IPS-NIHi11 (cell line): ENCODE measurements at regions not wholly inside any gene's neighbourhood (a gene's known extent, or its start where the extent isn't known, plus 50 kb on each side); places are given as distances from the start of the nearest gene placed in this dataset.
A peak's percentile ranks its signal among the peaks of the same experiment; 100 is the strongest.
"Not testable (repeated sequence)": the region's sequence is repeated elsewhere in the genome, so short reads cannot be mapped to it uniquely, and the experiment has no call there.

Source experiments
- DNase-seq: peaks from one replicate; pipeline ENCODE4 v3.0.0; 2012; ENCODE audit warnings: mixed read lengths, low spot score

- DNase-seq: no peak
Measured at GRCh38 chr12:38016602-38017001, 300.0 kb upstream of the ALG10B start.

GRCh38 chr12:38025916-38026315, 290.7 kb upstream of the ALG10B start:
- no peak for DNase-seq

- DNase-seq: no peak
Measured at GRCh38 chr12:38053113-38053512, 263.5 kb upstream of the ALG10B start.

DNA sequence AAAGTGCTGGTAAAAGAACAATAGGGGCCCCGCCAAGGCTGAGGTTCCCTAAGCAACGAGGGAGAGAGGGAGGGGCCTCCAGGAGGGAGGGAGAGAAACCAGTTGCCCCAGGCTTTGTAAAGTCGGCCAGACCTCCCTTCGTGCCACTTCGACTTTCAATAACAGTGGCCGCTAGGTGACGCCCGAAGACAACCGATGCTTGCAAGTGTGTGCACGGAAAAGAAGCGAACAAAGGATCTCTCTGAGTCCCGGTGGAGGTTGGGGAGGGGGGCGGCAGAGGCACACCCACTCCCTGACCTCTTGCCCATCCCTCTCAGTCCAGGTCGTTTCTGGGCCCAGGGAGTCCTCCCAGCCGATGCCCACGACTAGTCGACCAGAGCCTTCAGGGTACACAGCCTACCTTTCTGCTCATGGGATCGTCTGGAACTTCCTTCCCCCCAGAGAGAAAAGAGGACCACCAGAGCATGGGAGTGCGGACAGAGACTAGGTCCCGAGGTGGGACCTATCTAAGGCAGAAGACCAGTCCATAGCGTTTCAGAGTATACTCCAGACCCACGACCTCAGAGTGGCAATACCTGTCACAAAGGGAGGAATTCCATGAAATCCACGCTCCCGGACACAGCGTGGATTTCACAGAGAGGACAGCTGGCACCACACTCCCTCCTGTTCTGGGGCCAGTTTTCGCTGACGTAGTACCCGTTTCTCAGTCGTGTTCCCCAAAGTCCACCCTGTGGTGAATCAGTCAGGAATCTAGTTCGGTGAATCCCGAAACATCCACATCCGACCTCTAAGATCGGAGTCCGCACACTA, 262.7 kb upstream of the ALG10B start:
- DNase-seq: peak; percentile 71

GRCh38 chr12:38056701-38057689, 259.6 kb upstream of the ALG10B start:
- no peak for DNase-seq

DNA sequence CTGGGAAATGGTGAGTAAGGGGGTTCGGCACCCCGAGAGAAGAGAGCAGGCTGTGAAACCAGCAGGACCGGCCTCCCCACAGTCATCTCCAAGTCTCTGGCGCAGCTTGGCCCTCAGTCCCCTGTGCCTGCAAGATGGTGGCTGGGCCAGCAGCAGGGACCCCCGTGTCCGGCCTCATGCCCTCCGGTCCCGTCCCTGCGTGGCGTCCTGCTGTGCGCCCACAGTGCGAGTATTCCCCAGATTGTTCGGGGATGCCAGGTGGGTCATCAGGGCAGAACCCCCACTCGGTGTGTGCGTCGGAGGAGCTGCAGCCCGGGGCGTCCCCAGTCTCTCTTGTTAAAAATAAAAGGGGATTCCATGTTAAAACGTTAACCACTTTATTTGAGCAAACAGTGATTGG, 216.9 kb upstream of the ALG10B start:
- DNase-seq: no peak

- DNase-seq: no peak
Measured at GRCh38 chr12:38101753-38102152, 214.8 kb upstream of the ALG10B start.

DNA sequence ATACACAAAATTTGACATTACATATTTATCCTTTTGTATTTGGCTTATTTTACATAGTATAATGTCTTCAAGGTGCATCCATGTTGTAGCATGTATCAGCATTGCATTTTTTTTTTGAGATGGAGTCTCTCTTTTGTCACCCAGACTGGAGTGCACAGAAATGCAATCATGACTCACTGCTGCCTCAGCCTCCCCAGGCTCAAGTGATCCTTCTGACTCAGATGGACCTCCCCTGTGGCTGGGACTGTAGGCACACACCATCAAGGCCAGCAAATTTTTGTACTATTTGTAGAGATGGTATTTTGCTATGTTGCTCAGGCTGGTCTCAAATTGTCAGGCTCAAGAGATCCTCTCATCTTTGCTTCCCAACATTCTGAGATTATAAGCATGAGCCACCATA, 214.4 kb upstream of the ALG10B start:
- DNase-seq: no peak

- DNase-seq: no peak
Measured at GRCh38 chr12:38110026-38110699, 206.4 kb upstream of the ALG10B start.

DNA sequence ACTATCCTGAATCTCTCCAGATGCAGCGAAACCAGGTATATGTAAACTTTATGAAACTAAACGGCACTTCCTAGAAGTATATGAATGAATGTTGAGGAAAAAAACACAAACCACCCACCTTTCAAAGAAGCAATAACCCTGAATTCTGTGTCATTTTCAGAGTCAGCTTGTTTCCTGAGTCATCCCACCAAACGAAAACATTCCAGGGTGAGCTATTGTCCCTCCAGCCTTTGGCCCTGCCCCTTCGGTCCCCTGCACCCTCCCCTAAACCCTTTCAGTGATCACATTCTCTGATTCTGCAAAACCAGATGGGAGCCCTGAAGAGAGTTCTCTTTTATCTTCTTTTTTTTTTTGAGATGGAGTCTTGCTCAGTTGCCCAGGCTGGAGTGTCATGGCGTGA, 202.6 kb upstream of the ALG10B start:
- DNase-seq: no peak

DNA sequence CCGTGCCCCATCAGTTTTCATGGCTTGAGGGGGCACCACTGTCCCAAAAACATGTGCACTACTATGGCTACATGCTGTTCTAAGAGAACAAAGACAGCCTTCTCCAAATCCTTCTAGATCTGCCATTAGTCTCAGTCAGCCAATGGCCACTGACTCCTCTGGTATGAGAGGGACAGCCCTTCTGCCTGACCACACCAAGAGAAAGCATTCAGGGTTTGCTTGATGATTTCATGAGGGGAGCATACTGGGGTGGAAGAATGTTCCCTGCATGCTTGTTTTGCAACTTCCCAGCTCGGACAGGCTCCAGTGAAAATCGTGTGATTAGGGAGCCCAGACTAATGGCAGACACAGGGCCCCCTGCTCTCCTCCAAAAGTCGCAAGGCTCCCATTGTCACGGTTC, 199.6 kb upstream of the ALG10B start:
- no peak for DNase-seq

- DNase-seq: no peak
Measured at GRCh38 chr12:38118632-38119031, 197.9 kb upstream of the ALG10B start.

- DNase-seq: no peak
Measured at GRCh38 chr12:38120438-38120837, 196.1 kb upstream of the ALG10B start.

DNA sequence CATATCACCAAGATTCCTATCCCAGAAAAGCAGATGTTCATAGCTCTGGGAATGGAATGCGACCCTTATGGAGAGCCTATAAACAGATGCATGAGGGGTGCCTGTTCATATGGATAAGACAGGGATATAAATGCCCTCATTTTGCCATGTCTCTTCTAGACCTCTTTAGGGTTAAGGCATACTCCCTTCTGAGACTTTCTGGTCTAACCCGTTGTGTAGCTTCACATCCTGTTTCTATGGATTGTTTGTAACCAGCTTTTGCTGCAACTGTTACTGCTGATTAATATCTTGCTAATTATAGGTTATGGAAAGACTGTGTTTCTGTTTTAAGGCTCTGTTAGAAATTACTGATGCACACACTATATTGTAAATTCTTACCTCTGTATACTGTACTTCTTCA, 193.5 kb upstream of the ALG10B start:
- not testable (repeated sequence) for DNase-seq

DNA sequence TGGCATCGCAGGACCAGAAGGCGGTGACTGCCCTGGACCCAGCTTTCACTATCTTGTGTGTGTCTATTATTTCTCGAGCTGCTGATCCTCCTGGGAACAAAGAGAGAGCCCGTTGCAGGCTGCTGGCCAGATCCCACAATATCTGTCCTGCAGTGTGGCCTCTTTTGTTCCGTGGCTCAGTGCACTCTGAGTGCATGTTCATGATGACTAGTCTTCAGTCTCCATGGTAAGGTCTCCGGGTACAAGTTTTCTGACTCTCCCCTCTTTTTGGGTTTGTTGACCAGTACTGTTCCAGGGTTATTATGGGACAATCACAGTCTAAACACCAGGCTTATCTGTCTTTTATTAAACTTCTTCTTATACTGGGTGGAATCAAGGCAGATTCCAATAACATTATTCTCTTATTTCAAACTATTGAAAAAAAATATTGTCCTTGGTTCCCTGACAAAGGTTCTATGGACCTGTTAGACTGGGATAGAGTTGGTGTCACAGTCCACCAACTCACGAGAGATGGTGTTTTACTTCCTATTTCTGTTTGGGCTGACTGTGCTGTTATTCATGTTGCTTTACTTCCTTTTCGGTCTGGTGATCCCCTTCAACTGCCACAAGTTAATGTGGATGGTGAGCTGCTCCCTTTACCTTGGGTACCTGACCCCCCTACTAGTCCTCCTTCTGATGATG, 192.9 kb upstream of the ALG10B start:
- no peak for DNase-seq

GRCh38 chr12:38124247-38125012, 192.1 kb upstream of the ALG10B start:
- DNase-seq: no peak

DNA sequence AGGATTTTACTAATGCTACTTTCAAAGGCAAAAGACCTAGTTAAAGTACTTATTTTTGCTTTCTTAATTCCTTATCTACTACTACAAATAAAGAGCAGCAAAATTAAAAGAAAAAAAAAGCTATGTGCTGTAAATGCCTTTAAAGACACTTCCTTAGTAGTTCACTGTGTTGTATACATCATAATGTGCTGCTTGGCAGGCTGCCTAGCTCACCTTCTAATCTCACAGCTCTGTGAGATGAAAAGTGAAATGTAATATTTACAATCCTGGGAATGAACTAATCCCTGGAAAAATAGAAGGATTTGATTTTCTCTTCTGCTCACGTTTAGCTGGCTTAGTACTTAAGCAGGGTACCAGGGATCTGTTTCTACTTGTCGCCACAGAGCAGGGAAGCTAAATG, 184.4 kb upstream of the ALG10B start:
- DNase-seq: no peak

DNA sequence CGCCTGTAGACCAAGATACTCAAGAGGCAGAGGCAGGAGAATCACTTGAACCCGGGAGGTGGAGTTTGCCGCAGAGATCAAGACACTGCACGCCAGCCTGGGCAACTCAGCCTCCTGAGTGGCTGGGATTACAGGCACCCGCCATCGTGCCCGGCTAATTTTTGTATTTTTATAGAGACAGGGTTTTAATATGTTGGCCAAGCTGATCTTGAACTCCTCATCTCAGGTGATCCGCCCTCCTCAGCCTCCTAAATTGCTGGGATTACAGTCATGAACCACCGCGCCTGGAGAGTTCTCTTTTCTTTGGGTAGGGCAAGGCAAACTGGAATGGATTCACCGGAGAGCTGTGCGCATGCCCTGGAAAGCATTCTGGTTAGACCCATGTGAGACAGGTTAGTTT, 179.3 kb upstream of the ALG10B start:
- no peak for DNase-seq

GRCh38 chr12:38137716-38138115, 178.9 kb upstream of the ALG10B start:
- DNase-seq: no peak

DNA sequence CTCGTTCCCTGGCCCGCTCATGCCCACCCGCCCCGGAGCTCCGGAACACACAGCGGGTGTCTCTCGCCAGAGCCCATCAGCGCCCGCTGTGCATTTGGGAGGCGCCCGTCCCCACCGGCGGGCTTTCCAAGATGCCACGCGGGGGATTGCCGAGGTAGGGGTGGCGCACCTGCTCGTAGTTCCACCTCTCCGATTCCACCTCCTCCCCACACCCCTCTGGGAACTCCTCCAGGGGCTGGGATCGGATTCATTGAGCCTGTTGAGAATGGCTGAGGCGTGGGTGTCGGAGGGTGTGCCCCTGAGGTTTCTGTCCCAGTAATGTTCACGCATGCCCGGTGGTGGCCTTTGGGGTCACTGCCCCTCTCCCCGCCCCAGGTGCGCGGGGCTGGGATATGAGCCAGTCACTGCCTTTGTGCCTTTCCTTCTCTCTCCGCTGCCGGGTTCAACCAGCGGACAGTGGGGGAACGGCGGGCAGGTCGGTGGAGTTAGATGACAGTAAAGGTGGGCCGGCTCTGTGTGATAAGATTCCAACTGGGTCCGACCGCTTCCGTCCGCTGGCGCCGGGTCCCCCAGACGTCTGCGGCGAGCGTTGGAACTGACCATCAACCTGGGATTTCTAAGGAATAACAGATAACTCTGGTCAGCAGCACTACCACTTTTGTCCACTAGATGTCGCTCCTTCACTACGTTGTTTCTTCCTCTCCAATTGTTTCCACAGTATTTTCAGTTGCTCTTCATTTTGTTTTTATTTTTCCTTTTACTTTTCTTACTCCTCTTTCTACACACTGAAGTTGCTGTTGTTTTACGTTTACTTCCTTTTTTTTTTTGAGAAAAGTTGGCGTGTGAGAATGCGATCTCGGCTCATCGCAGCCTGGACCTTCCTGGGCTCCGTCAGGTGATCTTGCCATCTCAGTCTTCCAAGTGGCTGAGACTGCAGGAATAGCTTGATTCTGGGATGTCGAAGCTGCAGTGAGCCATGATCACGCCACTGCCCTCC, 178.1 kb upstream of the ALG10B start:
- peak; percentile 71 for DNase-seq
